ENCODE measurements at regions not wholly inside any gene's neighbourhood (a gene's known extent, or its start where the extent isn't known, plus 50 kb on each side); places are given as distances from the start of the nearest gene placed in this dataset.
A peak's percentile ranks its signal among the peaks of the same experiment; 100 is the strongest.

GRCh38 chr17:71980171-71980570, 140.6 kb upstream of the SOX9 start:
- intact Hi-C loops (cut with DNase I), result no loop called here
- peaks cover 0 to 11% (median 3%) of the 10 kb centered on the region in 9 donors for H3K4me1 ChIP-seq
- peaks cover 0 to 17% (median 0%) of the 10 kb centered on the region in 11 donors for H3K9me3 ChIP-seq
- ATAC-seq (no peak), DNase-seq (no peak)
- H3K27me3 ChIP-seq, result no peaks in the 10 kb centered on the region
- H3K36me3 ChIP-seq, result no peaks in the 10 kb centered on the region
- no peak overlapping the region for H3K27ac ChIP-seq
- no peak for TF ChIP-seq CTCF (IDR thresholded peaks at IDR 0.05)
- H3K4me3 ChIP-seq, result no peak overlapping the region

GRCh38 chr17:71983828-71984227, 137.0 kb upstream of the SOX9 start:
- no peak for TF ChIP-seq CTCF (IDR thresholded peaks at IDR 0.05)
- Histone ChIP-seq H3K36me3 (no peaks in the 10 kb centered on the region), H3K27ac (no peak overlapping the region), H3K9me3 (peaks cover 0 to 5% (median 0%) of the 10 kb centered on the region in 11 donors), H3K27me3 (no peaks in the 10 kb centered on the region), H3K4me1 (no peaks in the 10 kb centered on the region), H3K4me3 (no peak overlapping the region)
- WGBS, 2 donors, result 68% methylated on average over 3 of the region's 3 CpGs
- DNase-seq, result no peak
- no peak for ATAC-seq
- intact Hi-C loops (cut with DNase I), result no loop called here

GRCh38 chr17:71985111-71986039, 135.4 kb upstream of the SOX9 start:
- Histone ChIP-seq H3K4me1 (no peaks in the 10 kb centered on the region), H3K9me3 (no peaks in the 10 kb centered on the region), H3K36me3 (no peaks in the 10 kb centered on the region), H3K27me3 (no peaks in the 10 kb centered on the region), H3K27ac (peak overlapping the region in 1 of 10 donors; percentile 10), H3K4me3 (no peak overlapping the region)
- intact Hi-C loops (cut with DNase I), result no loop called here
- no peak for TF ChIP-seq CTCF (IDR thresholded peaks at IDR 0.05)
- ATAC-seq (no peak), DNase-seq (no peak)
- WGBS, 2 donors, result 57 to 65% methylated on average over 3 of the region's 3 CpGs

GRCh38 chr17:71986886-71987285, 133.9 kb upstream of the SOX9 start:
- no peak overlapping the region for H3K27ac ChIP-seq
- no peaks in the 10 kb centered on the region for H3K27me3 ChIP-seq
- WGBS, 2 donors, result 92 to 93% methylated on average over 1 of the region's 1 CpG
- intact Hi-C loops (cut with DNase I), result no loop called here
- ATAC-seq (no peak), DNase-seq (no peak)
- H3K9me3 ChIP-seq, result no peaks in the 10 kb centered on the region
- no peaks in the 10 kb centered on the region for H3K36me3 ChIP-seq
- H3K4me3 ChIP-seq, result no peak overlapping the region
- no peaks in the 10 kb centered on the region for H3K4me1 ChIP-seq
- no peak for TF ChIP-seq CTCF (IDR thresholded peaks at IDR 0.05)
